ENCODE measurements at regions not wholly inside any gene's neighbourhood (a gene's known extent, or its start where the extent isn't known, plus 50 kb on each side); places are given as distances from the start of the nearest gene placed in this dataset.

- no peak for TF ChIP-seq CTCF (IDR thresholded peaks at IDR 0.05)
- H3K27me3 ChIP-seq (ENCODE audit: control insufficient read depth, insufficient read depth, low read length) = no peaks in the 10 kb centered on the region
- H3K9ac ChIP-seq = no peak overlapping the region
- no peaks in the 10 kb centered on the region for H3K36me3 ChIP-seq (ENCODE audit: control insufficient read depth, insufficient read depth, low read length)
- H3K79me2 ChIP-seq = no peaks in the 10 kb centered on the region
- H3K9me3 ChIP-seq (ENCODE audit: control insufficient read depth, low read length) = no peaks in the 10 kb centered on the region
- H3K27ac ChIP-seq = no peak overlapping the region
- H3K4me1 ChIP-seq = no peaks in the 10 kb centered on the region
- H2AFZ ChIP-seq = no peak overlapping the region
- no peak overlapping the region for H3K4me2 ChIP-seq (ENCODE audit: low read length)
- no peak overlapping the region for H3K4me3 ChIP-seq (ENCODE audit: low read depth, low read length)
Observed at GRCh38 chr14:98274596-98274995, 997.4 kb downstream of the BCL11B start.

- H3K27me3 ChIP-seq (ENCODE audit: control insufficient read depth, insufficient read depth, low read length) = no peaks in the 10 kb centered on the region
- no peak overlapping the region for H3K27ac ChIP-seq
- no peak overlapping the region for H3K4me2 ChIP-seq (ENCODE audit: low read length)
- no peak overlapping the region for H2AFZ ChIP-seq
- H3K9me3 ChIP-seq (ENCODE audit: control insufficient read depth, low read length) = no peaks in the 10 kb centered on the region
- H3K4me3 ChIP-seq (ENCODE audit: low read depth, low read length) = no peak overlapping the region
- no peaks in the 10 kb centered on the region for H3K79me2 ChIP-seq
- TF ChIP-seq CTCF (IDR thresholded peaks at IDR 0.05) = no peak
- H3K36me3 ChIP-seq (ENCODE audit: control insufficient read depth, insufficient read depth, low read length) = no peaks in the 10 kb centered on the region
- no peak overlapping the region for H3K9ac ChIP-seq
- no peaks in the 10 kb centered on the region for H3K4me1 ChIP-seq
Observed at GRCh38 chr14:98278800-98279199, 993.2 kb downstream of the BCL11B start.

GRCh38 chr14:98280436-98280835 is 991.6 kb downstream of the BCL11B start:
- H3K27ac ChIP-seq = no peak overlapping the region
- no peaks in the 10 kb centered on the region for H3K79me2 ChIP-seq
- H2AFZ ChIP-seq = no peak overlapping the region
- H3K9me3 ChIP-seq (ENCODE audit: control insufficient read depth, low read length) = no peaks in the 10 kb centered on the region
- no peak overlapping the region for H3K9ac ChIP-seq
- no peaks in the 10 kb centered on the region for H3K4me1 ChIP-seq
- TF ChIP-seq CTCF (IDR thresholded peaks at IDR 0.05) = no peak
- H3K36me3 ChIP-seq (ENCODE audit: control insufficient read depth, insufficient read depth, low read length) = no peaks in the 10 kb centered on the region
- H3K4me3 ChIP-seq (ENCODE audit: low read depth, low read length) = no peak overlapping the region
- no peaks in the 10 kb centered on the region for H3K27me3 ChIP-seq (ENCODE audit: control insufficient read depth, insufficient read depth, low read length)
- no peak overlapping the region for H3K4me2 ChIP-seq (ENCODE audit: low read length)

GRCh38 chr14:98288825-98289224 is 983.2 kb downstream of the BCL11B start:
- TF ChIP-seq CTCF (IDR thresholded peaks at IDR 0.05) = no peak
- H2AFZ ChIP-seq = no peak overlapping the region
- no peaks in the 10 kb centered on the region for H3K4me1 ChIP-seq
- H3K36me3 ChIP-seq (ENCODE audit: control insufficient read depth, insufficient read depth, low read length) = no peaks in the 10 kb centered on the region
- H3K79me2 ChIP-seq = no peaks in the 10 kb centered on the region
- H3K9ac ChIP-seq = no peak overlapping the region
- H3K4me3 ChIP-seq (ENCODE audit: low read depth, low read length) = no peak overlapping the region
- H3K9me3 ChIP-seq (ENCODE audit: control insufficient read depth, low read length) = no peaks in the 10 kb centered on the region
- H3K27ac ChIP-seq = no peak overlapping the region
- H3K27me3 ChIP-seq (ENCODE audit: control insufficient read depth, insufficient read depth, low read length) = no peaks in the 10 kb centered on the region
- no peak overlapping the region for H3K4me2 ChIP-seq (ENCODE audit: low read length)

GRCh38 chr14:98290596-98290995 is 981.4 kb downstream of the BCL11B start:
- Histone ChIP-seq H2AFZ (no peak overlapping the region), H3K27me3 (ENCODE audit: control insufficient read depth, insufficient read depth, low read length) (no peaks in the 10 kb centered on the region), H3K4me2 (ENCODE audit: low read length) (no peak overlapping the region), H3K4me3 (ENCODE audit: low read depth, low read length) (no peak overlapping the region), H3K27ac (no peak overlapping the region), H3K79me2 (no peaks in the 10 kb centered on the region), H3K9ac (no peak overlapping the region), H3K4me1 (no peaks in the 10 kb centered on the region), H3K36me3 (ENCODE audit: control insufficient read depth, insufficient read depth, low read length) (no peaks in the 10 kb centered on the region), H3K9me3 (ENCODE audit: control insufficient read depth, low read length) (no peaks in the 10 kb centered on the region)
- TF ChIP-seq CTCF (IDR thresholded peaks at IDR 0.05) = no peak
